ENCODE measurements at regions not wholly inside any gene's neighbourhood (a gene's known extent, or its start where the extent isn't known, plus 50 kb on each side); places are given as distances from the start of the nearest gene placed in this dataset.
"Not testable (repeated sequence)": the region's sequence is repeated elsewhere in the genome, so short reads cannot be mapped to it uniquely, and the experiment has no call there.

DNA sequence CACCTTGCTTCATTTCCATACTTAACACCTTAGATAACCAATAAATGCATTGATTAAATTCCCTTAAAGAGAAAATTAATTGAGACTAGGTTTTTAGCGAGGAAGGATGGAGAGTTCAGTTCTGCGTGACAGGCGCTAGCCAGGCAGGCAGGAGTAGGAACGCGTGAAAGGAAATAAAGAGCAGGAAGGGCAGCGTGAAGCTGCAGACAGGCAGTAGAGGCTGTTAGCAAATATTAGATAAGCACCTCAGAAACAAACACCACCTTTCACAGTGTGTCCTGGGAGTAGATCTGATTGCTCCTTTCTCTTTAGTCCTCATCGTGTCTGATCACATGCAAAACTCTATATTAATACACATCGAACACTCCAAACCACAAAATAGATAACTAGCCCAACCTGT lies 282.7 kb upstream of the ADGRL2 start:
- no peak for DNase-seq

DNA sequence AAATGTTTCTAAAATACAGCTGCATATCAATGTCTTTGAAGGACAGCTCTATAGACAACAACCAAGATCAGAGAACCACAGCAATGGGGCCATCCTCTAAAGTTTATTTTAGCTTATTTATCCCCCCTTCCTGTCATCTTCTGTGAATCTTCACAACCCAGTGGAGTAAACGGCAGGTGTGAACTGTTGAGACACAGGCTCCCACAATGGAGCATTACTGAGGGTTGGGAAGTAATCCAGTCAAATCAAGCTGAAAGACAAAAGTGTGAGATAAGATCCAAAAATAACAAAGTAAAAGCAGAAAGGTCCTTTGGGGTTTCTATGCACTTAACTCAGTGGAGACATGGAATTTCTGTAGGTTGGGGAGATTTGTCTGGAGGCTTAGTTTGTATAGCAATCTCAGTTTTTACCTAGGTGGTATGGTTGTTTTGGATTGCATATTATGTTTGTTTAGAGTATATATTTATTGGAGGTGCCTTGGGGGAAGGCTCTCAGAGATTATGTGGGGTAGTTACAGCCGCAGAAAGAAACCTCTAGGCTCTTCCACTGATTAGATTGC lies 286.9 kb upstream of the ADGRL2 start:
- DNase-seq, result no peak

DNA sequence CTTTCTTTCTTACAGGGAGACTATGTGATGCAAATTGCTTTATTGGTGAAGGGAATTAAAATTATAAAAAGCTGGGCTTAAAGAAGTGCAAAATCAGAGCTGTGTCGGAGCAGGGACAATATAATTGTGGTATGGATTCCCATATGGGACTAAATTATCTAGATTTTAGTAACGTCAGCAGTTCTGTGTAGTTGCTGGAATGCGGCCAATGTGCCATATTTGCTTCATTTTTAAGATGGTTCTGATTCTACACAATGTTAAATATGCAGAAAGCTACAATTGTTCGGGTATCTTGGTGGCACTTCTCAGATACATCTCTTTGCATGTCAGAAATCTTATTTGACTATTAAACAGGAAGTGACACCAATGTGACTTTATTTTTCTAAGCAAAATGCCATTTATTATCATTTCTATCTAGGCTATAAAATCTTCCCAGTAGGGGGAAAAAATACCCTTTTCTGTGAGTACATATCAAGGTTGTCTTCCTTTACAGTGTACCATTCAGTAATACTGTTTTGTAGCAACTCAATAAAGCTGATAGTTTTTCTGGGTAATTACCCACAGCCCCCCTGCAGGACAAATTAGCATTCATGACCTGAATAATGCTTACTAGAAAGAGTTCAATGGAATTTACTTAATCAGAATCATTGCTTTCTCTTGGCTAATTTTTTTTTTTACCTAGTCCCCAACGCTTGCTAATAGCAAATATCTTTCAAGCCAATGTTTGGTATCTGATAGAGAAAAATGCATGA lies 288.3 kb upstream of the ADGRL2 start:
- DNase-seq, result no peak

DNA sequence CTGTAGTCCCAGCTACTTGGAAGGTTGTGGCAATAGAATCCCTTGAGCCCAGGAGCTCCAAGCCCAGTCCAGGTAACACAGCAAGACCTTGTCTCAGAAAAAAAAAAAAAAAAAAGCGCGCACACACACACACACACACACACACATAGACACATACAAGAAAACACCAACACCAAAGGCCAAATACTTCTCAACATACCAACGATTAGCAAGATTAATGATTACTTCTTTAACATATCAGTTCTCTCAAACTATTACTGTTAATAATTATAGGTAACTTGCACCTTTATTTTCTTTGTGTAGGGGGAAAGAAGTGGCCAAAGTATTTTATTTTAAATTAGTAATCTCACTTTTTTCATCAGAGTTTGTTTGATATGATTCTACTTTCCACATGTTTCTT lies 289.5 kb upstream of the ADGRL2 start:
- DNase-seq, result no peak

DNA sequence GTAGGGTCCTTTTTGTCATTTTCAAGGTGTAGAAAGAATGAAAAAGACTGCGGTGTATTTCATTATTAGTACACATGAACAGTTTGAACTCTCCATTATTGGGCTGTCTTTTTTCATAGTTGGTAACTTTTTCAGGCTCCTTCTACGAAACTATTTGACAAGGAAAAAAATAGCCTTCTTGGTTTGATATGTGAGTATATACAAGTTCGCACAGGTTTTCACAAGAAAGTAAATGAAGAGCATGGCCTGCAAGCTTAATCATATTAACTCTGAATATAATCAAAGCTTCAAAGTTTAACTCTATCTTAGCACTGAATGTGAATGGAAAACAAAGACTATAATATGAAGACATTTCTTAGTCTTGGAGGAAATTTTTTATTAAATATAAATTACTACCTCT lies 290.0 kb upstream of the ADGRL2 start:
- no peak for DNase-seq

DNA sequence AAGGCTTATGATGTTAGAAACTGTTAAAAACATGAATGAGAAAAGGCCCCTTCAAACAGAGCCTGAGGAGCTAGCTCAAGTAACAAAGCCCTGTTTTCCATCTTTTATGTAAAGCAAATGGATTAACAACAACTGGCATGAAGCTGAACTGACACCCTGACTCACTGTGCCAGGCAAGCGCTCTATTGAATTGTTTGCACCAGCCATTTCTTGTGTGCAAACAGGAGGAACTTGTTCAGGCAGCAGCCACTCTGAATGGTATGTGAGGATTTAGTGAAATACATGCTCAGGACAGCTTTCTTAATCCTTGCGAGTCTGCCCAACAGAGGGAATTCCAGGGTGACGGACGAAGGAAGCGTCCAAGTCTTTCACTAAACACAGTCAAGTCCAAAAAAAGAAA lies 291.1 kb upstream of the ADGRL2 start:
- DNase-seq, result no peak

DNA sequence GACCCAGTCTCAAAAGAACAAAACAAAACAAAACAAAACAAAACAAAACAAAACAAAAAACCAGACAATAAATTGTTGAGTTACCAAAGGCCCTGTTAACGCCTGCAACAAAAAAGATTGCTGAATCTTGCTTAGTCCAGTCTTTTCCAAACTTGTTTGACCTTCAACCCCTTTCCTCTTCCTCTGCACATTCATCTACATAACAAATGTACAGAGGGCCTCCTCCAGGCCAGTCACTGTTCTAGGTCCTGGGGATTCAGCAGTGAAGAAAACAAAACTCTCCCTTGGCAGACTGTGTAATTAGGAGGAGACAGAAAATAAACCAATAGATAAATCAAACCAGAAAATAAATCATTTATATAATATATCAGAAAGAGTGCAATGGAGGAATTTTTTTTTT lies 294.0 kb upstream of the ADGRL2 start:
- no peak for DNase-seq

DNA sequence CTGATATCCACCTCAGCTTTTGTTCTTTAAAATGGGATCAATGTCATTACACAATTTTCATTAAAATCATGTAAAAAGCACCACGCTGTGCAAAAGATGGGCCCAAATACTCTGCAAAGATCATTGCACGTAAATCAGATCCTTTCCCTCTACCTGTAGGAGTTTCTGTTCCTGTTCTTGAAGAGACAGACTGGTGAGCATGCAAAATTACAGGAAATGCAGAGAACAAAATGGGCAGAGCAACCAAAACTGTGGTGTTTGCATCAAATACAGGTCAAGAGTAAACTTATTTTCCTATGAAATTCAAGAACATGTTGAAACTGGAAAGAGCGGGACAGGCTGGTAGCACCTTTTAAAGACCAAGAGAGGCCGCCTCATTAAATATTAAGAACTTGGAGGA lies 294.9 kb upstream of the ADGRL2 start:
- DNase-seq, result no peak

DNA sequence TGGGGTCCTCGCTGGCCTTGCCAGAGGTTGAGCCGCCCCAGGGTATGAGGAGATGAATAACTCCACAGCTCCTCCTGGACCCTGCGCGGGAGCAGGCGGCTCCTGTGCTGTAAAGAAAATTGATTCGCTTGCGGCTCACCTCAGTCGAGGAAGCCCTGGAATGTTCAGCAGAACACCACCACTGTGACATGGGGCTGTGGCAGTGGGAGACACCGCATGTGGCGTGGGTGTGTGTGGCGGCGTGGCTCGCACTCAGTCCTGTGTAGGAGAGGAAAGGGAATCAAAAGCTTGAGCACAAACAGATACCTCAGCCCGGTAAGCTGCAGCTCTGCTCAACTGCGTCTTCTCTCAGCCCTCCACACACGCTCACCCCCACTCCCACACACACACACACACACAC lies 295.9 kb upstream of the ADGRL2 start:
- DNase-seq, result not testable (repeated sequence)

DNA sequence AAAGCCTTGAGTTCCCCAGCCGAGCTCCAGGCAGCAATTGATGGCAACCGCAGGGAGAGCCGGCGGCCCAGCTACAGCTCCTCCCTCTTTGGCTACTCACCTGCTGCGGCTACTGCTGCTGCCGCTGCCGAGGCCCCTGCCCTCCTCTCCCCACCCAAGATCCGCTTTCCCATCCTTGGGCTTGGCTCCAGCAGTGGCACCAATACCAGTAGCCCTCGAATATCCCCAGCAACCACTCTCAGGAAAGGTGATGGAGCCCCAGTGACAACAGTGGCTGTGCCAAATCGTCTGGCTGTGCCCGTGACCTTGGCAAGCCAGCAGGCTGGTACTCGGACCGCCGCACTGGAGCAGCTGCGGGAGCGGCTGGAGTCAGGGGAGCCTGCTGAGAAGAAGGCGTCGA lies 298.0 kb upstream of the ADGRL2 start:
- not testable (repeated sequence) for DNase-seq

DNA sequence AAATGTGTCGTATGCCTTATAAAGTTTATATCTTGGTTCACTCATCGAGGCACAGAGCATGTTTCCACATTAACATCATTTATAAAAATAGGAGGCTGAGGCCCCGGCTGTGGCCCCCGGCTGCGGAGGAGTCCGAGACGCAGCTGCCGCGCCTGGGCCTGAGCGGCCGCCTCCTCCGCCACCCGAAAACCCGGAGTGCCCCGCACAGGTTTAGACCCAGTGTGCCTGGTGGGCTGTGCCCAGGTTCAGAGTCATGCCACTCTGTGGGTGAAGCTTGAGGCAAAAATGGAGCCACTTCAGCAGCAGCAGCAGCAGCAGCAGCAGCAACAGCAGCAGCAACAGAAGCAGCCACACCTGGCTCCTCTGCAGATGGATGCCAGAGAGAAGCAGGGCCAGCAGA lies 299.2 kb upstream of the ADGRL2 start:
- not testable (repeated sequence) for DNase-seq

DNA sequence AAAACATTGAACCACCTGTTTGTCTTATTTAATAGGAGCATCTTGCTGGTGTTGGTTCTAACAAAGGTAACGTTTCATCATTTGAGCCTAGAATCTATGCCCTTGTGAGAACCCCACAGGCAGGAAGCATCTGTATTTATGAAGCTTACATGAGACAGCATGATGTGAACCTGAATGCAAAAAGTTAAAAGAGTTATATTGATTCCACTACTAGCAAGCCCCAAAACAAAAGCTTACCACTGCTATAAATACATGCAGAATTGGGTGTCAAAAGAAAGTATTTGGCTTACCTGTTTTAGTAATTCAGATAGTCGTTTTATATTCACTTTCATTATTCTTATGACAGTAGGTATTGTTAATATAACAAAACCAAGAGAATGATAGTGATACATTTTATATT lies 301.2 kb upstream of the ADGRL2 start:
- DNase-seq, result no peak

DNA sequence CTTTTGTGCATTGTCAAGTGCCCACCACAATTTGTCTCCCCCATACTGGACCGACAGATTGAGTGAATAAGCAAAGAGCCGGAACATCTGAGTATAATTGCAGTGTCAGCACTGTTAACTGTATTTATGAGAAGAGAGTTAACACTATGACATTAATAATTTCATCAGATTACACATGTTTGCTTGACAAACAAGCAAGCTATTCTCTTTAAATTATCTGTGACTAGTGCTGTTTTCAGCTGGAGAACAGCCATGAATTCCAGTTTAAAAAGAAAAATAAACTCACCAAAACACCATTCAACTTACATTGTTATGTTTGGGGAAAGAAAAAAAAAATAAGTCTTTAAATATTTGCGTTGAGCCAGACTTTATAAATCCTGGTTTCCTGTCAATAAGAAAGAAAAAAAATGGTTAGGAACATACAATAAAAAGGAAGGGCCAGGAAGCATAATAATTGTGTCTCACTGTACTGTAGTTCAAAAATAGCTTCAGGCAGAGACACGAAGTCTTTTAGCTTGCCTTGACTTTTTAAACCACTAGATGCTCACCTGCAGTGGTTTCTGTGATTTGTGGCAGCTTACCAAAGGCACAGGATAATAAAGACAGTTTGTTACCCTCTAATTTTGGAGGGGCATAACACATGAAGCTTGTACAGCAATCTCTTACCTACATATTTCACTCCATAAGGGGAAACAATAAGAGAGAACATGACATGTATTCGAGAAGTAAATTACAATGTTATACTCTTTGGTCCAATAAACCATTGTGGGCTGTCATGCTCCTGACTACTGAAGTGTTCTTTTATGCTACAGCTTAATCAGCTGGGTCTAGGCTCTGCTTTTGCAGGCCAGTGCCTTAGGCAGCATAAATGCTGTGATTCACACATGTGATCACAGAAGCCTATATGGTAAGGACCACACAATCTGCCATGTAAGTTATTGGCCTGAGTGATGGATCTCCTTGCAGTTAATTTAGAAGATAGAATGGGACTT lies 302.0 kb upstream of the ADGRL2 start:
- DNase-seq, result no peak

DNA sequence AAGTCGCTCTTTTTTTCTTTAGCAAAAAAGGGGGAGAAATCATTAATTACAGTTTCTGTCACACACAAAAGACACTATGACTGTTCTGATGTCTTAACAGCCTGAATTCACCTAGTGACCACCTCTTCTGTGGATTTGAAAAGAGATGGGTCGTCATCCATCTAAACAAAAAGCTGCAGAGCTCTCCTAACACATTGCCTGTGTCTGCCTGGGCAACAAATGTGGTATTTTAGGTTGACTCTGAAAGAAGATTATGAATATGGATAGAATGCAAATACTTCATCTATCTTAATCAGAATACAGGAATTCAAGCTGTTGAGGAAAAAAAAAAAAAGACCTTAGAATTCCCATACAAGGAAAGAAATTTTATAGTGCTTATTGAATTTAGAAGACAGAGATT lies 304.4 kb upstream of the ADGRL2 start:
- no peak for DNase-seq

DNA sequence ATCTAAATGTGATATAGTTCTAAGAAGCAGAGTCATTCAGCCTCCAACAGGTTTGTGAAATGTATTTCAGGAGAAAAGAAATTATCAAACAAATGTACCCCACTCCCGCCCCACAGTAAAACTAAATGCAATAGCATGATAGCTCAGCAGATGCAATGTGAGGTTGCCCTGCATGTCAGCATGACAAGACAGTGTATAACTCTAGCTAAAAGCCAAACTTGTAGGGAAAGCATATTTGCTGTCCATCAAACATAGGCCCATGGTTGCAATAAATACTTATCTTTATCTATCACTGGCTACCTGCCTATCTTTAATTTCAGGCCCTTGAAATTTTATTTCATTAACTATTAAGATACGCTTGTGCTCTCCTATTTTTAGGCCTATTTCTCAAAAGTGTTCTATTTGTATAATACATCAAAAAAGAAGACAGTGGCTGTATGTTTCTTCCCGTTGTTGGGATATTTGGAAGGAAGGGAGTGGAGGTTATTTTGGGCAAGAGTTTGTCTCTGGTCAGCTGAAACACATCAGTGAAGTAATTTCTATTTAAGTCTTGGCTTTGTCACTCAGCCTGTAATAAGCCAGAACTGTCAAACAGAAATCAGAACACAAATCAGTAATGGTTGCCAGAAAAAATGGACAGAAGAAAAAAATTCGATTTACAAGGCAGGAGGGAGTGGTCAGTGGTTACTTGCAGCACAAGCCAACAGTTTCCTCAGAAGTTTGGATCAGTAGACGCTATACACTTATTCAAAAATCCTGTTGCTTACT lies 307.4 kb upstream of the ADGRL2 start:
- no peak for DNase-seq

DNA sequence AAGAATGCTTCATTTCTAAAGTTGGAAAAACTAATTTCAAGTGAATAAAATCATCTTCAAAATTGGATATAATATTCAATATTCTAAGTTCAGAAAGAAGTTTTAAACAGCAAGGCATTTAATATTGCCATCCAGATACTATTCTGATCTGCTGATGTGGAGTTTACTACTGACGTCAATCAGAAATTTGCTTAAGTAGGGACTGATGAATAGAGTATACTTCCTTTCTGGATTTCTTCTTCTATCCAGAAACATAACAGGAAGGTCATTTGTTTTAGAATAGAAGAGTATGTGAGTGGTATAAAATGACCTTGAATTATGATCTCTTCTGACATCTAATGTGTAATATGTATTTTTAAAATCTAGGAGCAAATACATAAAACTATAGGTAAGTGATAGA lies 308.1 kb upstream of the ADGRL2 start:
- no peak for DNase-seq

DNA sequence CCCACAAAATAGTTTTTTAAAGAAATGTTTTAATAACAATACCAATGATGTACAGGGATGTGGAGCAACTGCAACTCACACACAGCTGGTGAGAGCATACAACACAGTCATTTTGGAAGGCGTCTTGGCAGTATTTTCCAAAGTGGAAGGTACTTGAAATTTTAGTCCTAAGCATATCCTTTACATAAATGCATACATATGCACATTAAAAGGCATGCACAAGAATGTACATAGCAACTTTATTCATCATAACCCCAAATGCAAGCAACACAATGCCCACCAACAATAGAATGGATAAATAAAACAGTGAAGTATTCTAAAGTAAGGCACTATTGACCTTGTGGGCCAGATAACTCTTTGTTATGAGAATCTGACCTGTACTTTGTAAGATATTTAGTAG lies 310.1 kb upstream of the ADGRL2 start:
- no peak for DNase-seq

DNA sequence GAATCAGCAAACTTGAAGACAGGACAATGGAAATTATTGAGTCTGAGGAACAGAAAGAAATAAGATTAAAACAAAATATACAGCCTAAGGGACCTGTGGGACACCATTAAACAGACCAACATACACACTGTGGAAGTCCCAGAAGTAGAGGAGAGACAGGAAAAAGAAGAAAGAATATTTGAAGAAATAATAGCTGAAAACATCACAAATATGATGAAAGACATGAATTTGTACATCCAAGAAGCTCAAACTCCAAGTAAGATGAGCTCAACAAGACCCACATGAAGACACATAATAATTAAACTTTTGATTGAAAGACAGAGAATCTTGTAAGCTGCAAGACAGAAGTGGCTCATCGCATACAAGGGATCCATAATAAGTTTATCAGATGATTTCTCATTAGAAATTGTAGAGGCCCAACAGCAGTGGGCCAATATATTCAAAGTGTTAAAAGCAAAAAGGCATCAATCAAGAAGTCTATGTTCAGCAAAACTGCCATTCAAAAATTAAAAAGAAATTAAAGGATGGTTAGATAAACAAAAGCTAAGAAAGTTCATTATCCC lies 311.3 kb upstream of the ADGRL2 start:
- DNase-seq, result no peak

DNA sequence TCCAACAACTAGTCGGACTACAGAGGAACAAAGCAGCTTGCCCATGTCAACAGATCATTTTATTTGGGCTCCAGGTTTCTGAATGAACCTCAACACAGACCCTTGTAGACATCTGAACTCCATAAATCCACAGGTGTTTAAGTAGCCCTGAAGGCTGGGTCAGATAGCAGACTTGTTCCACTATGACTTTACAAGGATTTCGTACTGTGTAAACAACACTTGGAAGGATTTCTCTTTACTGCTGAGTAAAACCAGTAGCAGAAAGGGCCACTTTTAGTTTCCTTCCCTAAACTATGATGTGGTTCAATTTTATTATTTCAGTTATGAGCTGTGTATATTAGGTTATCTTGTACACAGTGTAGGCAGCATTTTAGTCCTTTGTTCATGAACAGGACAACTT lies 316.4 kb upstream of the ADGRL2 start:
- no peak for DNase-seq

DNA sequence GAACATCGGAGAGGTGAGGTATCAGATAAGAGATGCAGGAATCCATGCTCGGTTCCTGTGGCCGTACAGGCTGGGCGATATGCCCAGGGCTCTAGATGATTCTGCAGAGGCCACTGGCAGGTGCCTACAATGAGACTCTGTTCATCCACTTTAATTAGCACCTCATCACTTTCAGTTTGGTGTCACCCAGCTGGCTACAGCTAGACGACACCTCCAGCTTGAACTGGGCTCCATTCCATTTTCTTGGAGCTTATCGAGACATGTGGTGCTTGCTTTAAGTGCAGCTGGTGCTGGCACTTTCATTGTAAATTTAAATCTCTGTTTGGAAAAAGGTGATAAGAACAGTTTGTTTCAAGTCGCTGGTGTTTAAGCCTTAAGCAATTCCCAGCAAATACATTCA lies 322.5 kb upstream of the ADGRL2 start:
- no peak for DNase-seq

DNA sequence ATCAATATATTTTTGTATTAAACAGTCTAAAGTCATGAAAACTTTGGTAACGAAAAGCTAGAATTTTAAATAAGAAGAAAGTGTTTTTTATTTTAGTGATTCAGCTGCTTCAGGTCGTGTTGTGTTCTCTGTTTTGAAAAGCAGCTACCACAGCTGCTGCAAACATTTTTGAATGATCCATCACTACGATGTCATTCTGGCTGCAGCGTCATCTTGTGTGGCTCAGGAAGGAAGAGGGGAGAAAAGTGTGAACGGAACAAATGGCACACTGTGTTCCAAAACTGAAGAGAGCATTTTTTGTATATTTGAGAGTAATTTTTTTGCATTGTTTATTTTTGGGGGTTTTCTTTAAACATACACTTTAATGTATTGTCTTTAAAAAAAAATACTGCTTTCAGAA lies 323.0 kb upstream of the ADGRL2 start:
- no peak for DNase-seq

DNA sequence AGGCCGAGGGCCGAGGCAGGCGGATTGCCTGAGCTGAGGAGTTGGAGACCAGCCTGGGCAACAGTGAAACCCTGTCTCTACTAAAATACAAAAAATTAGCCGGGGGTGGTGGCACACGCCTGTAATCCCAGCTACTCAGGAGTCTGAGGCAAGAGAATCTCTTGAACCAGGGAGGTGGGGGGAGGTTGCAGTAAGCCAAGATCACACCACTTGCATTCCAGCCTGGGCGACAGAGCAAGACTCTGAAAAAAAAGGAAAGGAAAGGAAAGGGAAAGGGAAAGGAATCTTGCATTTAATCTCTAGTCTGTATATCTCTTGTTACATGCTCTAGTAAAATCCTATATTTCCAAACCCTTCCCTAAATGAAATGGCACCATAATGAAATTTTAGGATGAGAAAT lies 328.3 kb upstream of the ADGRL2 start:
- DNase-seq, result no peak

DNA sequence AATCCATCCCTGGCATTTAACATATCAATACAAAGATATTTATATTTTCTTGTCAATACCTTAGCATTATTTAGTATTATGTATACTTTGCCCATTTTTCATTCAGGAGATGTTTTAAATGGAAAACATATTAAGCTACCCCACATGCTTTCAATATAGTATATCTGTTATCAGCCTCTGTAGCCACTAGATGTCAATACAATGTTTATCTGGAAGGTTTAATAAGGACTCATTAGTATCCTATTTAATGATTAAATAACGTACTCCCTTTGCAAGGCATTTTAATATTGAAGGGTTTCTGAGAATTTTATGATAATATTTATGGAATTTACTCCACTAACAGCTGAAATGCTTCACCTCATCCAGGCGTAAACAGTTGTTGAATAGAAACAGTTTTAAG lies 329.5 kb upstream of the ADGRL2 start:
- DNase-seq, result no peak

Data from retina (tissue), 1 donor.